MG63 (cell line): ENCODE measurements at regions not wholly inside any gene's neighbourhood (a gene's known extent, or its start where the extent isn't known, plus 50 kb on each side); places are given as distances from the start of the nearest gene placed in this dataset.

Experiments
- DNase-seq: peaks from one replicate; pipeline ENCODE4 v3.0.0-alpha.2; 2020
- H3K27me3 ChIP-seq: fragments of 250-450 bp; sonication (Bioruptor Pico); 2 replicates; pipeline ENCODE4 v1.5.1; 2020; ENCODE audit warnings: mild to moderate bottlenecking, moderate library complexity
- H3K36me3 ChIP-seq: fragments of 250-450 bp; sonication (Bioruptor Pico); 2 replicates; pipeline ENCODE4 v1.5.1; 2020; ENCODE audit warnings: mild to moderate bottlenecking, moderate library complexity
- H3K4me3 ChIP-seq: fragments of 250-450 bp; sonication (Bioruptor Pico); 2 replicates; pipeline ENCODE4 v1.5.1; 2020; ENCODE audit warnings: mild to moderate bottlenecking, moderate library complexity
- H3K9me3 ChIP-seq: fragments of 250-450 bp; sonication (Bioruptor Pico); 2 replicates; pipeline ENCODE4 v1.5.1; 2020; ENCODE audit warnings: mild to moderate bottlenecking, moderate library complexity

- DNase-seq: no peak
- H3K4me3 ChIP-seq: no peak overlapping the region
- no peaks in the 10 kb centered on the region; the same call in 1 of the 2 replicates for H3K9me3 ChIP-seq
These were observed 121.6 kb downstream of the ZFP36L2 start for GRCh38 chr2:43104763-43105162.

GRCh38 chr2:43104106-43104505, 122.3 kb downstream of the ZFP36L2 start:
- Histone ChIP-seq H3K27me3 (no peaks in the 10 kb centered on the region), H3K9me3 (no peaks in the 10 kb centered on the region; the same call in 1 of the 2 replicates), H3K36me3 (no peaks in the 10 kb centered on the region), H3K4me3 (no peak overlapping the region)
- no peak for DNase-seq

More at GRCh38 chr2:43104763-43105162, 121.6 kb downstream of the ZFP36L2 start:
- H3K36me3 ChIP-seq: no peaks in the 10 kb centered on the region
- no peaks in the 10 kb centered on the region for H3K27me3 ChIP-seq

DNA sequence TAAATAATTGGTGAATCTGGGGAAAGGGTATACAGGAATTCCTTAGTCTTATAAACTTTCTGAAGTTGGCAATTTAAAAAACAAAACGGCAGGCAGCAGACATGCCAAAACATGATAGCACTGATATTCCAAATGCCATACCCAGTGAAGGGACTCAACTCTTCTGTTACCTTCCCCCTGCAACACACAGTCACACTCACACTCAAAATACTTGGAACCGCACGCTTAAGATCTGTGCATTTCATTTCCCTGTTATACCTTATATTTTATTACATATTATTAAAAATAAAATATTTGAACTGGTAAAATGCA, 123.4 kb downstream of the ZFP36L2 start:
- H3K9me3 ChIP-seq: no peaks in the 10 kb centered on the region; the same call in 1 of the 2 replicates
- H3K4me3 ChIP-seq: no peak overlapping the region
- no peaks in the 10 kb centered on the region for H3K27me3 ChIP-seq
- no peaks in the 10 kb centered on the region for H3K36me3 ChIP-seq
- no peak for DNase-seq

GRCh38 chr2:43102366-43103092, 123.9 kb downstream of the ZFP36L2 start:
- Histone ChIP-seq H3K4me3 (no peak overlapping the region), H3K9me3 (no peaks in the 10 kb centered on the region), H3K36me3 (no peaks in the 10 kb centered on the region), H3K27me3 (no peaks in the 10 kb centered on the region)
- no peak for DNase-seq

DNA sequence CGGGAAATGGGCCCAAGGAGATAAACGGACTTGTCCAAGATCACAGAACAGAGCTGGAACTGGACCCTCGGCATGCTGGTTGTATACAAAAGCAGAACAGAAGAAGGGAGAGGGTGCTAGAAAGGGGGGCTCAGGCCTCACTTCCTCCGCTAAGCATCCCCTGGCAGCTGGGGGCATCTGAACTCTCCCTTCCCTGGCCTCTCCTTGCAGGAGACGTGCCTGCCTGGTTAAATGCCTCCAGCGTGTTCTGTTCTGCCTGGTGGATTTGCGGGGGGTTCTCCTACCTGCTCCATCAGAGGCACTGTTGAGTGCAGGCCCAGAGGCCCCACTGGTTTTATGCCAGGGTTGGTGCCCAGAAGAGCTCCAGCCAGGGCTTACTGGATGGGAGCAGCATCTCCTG, 124.7 kb downstream of the ZFP36L2 start:
- H3K27me3 ChIP-seq: no peaks in the 10 kb centered on the region

GRCh38 chr2:43100883-43101662, 125.3 kb downstream of the ZFP36L2 start:
- Histone ChIP-seq H3K4me3 (peak overlapping the region; percentile 18), H3K27me3 (no peaks in the 10 kb centered on the region), H3K9me3 (peaks cover 3% of the 10 kb centered on the region), H3K36me3 (no peaks in the 10 kb centered on the region)
- peak; percentile 69 for DNase-seq

More for the DNA sequence above, 124.7 kb downstream of the ZFP36L2 start:
- no peaks in the 10 kb centered on the region for H3K36me3 ChIP-seq
- peaks cover 2% of the 10 kb centered on the region; the same call in 1 of the 2 replicates for H3K9me3 ChIP-seq
- H3K4me3 ChIP-seq: no peak overlapping the region
- DNase-seq: no peak

GRCh38 chr2:43100362-43100882, 126.0 kb downstream of the ZFP36L2 start:
- no peak for DNase-seq
- Histone ChIP-seq H3K27me3 (no peaks in the 10 kb centered on the region), H3K4me3 (no peak overlapping the region), H3K36me3 (no peaks in the 10 kb centered on the region), H3K9me3 (peaks cover 7% of the 10 kb centered on the region)

- H3K9me3 ChIP-seq: peaks cover 7% of the 10 kb centered on the region
- no peak for DNase-seq
- H3K27me3 ChIP-seq: no peaks in the 10 kb centered on the region
- no peaks in the 10 kb centered on the region for H3K36me3 ChIP-seq
- H3K4me3 ChIP-seq: no peak overlapping the region
These were observed 126.6 kb downstream of the ZFP36L2 start for GRCh38 chr2:43099797-43100196.

DNA sequence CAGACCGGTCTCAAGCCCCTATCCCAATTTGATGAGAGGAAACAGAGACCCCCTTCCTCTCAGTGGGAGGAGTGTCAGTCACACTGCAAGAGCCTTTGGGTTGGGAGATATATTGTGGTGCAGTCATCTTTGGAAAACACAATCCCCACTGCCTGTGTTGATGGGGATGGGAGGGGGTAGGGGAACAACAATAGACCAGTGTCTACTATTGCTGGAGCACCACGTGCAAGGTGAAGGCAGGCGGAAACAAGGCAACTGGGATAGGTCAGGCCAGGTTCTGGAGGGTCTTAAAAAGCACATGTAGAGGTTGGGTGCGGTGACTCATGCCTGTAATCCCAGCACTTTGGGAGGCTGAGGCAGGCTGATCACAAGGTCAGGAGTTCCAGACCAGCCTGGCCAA, 127.9 kb downstream of the ZFP36L2 start:
- DNase-seq: no peak
- peaks cover 7% of the 10 kb centered on the region for H3K9me3 ChIP-seq
- no peaks in the 10 kb centered on the region for H3K36me3 ChIP-seq
- H3K27me3 ChIP-seq: no peaks in the 10 kb centered on the region
- H3K4me3 ChIP-seq: no peak overlapping the region

- Histone ChIP-seq H3K9me3 (peaks cover 7% of the 10 kb centered on the region), H3K27me3 (no peaks in the 10 kb centered on the region), H3K4me3 (no peak overlapping the region), H3K36me3 (no peaks in the 10 kb centered on the region)
- no peak for DNase-seq
These were observed 128.6 kb downstream of the ZFP36L2 start for GRCh38 chr2:43097644-43098408.

DNA sequence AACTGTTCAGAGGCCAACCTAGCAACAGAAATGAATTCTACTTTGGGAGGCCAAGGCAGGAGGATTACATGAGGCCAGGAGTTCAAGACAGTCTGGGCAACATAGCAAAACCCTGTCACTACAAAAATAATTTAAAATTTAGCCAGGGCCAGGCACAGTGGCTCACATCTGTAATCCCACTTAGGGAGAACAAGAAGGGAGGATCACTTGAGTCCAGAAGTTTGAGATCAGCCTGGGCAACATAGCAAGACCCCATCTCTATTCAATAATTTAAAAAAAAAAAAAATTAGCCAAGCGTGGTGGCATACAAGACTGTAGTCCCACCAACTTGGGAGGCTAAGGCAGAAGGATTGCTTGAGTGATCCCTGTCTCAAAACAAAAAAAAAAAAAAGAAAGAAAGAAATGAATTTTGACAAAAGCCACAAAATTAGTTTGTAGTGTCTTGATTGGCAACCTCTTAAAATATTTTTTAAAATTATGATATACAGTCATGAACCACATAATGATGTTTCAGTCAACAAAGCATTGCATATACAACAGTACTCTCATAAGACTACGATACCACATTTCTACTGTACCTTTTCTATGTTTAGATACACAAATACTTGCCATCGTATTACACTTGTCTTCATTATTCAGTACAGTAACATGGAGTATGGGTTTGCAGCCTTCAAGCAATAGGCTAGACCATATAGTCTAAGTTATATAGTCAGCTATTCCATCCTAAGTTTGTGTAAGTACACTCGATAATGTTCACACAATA, 130.7 kb downstream of the ZFP36L2 start:
- Histone ChIP-seq H3K27me3 (no peaks in the 10 kb centered on the region), H3K4me3 (no peak overlapping the region), H3K36me3 (no peaks in the 10 kb centered on the region; the same call in 1 of the 2 replicates), H3K9me3 (peaks cover 10% of the 10 kb centered on the region)
- no peak for DNase-seq

DNA sequence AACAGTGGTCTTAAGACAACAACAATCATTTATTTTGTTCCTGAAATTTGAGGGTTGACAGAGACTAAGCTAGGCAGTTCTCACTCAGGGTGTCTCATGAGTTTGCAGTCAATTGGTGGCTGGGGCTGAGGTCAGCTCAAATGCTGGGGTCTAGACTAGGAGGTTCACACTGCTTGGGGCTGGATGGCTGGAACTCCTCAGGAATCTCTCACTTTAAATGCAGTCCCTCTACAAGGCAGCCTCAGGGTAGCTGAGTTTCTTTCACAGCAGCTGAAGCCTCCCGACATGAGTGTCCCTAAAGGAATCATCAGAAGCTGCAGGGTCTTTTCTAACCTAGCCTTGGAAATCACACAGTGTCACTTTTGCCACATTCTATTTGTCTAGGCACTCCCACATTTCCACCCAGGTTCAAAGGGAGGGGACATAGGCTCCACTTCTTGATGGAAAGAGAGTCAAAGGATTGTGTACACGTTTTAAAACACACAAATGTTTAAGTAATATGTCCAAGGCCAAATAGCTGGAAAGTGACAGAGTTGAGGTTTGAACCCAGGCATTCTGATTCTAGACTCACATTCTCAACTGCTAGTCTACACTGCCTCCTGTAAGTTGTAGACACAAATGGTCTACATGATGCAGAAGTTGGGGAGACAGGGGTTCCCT, 133.8 kb downstream of the ZFP36L2 start:
- Histone ChIP-seq H3K36me3 (no peaks in the 10 kb centered on the region; the same call in 1 of the 2 replicates), H3K27me3 (no peaks in the 10 kb centered on the region), H3K9me3 (peaks cover 23% of the 10 kb centered on the region), H3K4me3 (no peak overlapping the region)
- no peak for DNase-seq

- peaks cover 16% of the 10 kb centered on the region for H3K9me3 ChIP-seq
- no peak for DNase-seq
- H3K36me3 ChIP-seq: no peaks in the 10 kb centered on the region; the same call in 1 of the 2 replicates
- no peaks in the 10 kb centered on the region for H3K27me3 ChIP-seq
- H3K4me3 ChIP-seq: no peak overlapping the region
These were observed 136.1 kb downstream of the ZFP36L2 start for GRCh38 chr2:43090317-43090716.

DNA sequence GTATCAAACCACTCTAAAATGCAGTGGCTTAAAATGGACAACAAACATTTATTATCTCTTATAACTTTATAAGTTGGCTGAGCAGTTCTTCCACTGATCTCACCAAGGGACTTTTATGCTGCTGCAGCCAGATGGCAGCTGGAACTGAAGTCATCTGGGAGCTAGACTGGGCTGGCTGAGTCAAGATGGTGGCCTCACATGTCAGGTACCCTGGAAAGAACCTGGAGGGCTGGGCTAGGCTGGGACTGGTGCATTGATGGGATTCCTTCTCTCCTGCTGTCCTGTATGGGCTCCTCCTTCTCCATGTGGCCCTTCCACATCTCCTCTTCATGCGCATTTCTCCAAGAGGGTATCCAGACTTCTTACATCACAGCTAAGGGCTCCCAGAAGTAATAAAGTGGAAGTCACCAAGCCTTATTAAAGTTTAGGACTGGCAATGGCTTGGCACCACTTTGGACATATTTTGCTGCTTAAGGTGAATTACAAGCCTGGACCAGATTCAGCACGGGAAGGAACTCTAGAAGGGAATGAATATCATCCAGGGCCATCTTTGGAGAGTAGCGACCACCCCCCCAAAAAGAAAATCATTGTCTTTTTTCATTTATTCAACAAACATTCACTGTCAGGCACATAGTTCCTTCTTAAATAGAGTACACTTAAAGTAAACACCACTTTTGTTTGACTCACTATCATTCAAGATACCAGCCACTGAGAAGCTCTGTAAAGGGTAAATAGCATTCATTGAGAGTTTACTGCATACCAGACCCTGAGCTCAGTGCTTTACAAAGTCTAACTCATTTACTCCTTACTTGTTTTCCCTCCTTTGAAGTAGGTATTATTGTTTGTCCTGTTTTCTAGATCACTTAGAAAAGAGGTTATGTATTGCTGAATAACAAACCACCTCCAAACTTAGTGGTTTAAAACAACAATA, 138.0 kb downstream of the ZFP36L2 start:
- H3K36me3 ChIP-seq: no peaks in the 10 kb centered on the region; the same call in 1 of the 2 replicates
- no peak for DNase-seq
- H3K9me3 ChIP-seq: peaks cover 16% of the 10 kb centered on the region
- H3K27me3 ChIP-seq: no peaks in the 10 kb centered on the region
- no peak overlapping the region for H3K4me3 ChIP-seq

- H3K36me3 ChIP-seq: no peaks in the 10 kb centered on the region; the same call in 1 of the 2 replicates
- peaks cover 16% of the 10 kb centered on the region for H3K9me3 ChIP-seq
- no peak overlapping the region for H3K4me3 ChIP-seq
- H3K27me3 ChIP-seq: no peaks in the 10 kb centered on the region
- no peak for DNase-seq
These were observed 139.0 kb downstream of the ZFP36L2 start for GRCh38 chr2:43087413-43087812.
